Gastrocnemius medialis (tissue), 4 donors: ENCODE measurements at regions not wholly inside any gene's neighbourhood (a gene's known extent, or its start where the extent isn't known, plus 50 kb on each side); places are given as distances from the start of the nearest gene placed in this dataset.

Source experiments
- POLR2A ChIP-seq, 2 donors: fragments of 450-650 bp; IDR thresholded peaks; one replicate each; pipeline ENCODE4 v1.6.1; 2017; ENCODE audit warnings: antibody characterized with exemption in 2 of 2, mild to moderate bottlenecking in 2 of 2, moderate library complexity in 2 of 2
- TF ChIP-seq, protein P1 (sequence below), 5 experiments: fragments of 450-650 bp in 3 of 5; fragments of 200-600 bp in 2 of 5; sonication (generic) in 2 of 5; IDR thresholded peaks in 4 of 5; conservative IDR thresholded peaks in 1 of 5; 1 replicate in 4 of 5; 2 replicates in 1 of 5; pipeline ENCODE4 v1.5.1; 2016 to 2019; ENCODE audit warnings: antibody characterized with exemption in 5 of 5, mild to moderate bottlenecking in 3 of 5, moderate library complexity in 3 of 5

DNA sequence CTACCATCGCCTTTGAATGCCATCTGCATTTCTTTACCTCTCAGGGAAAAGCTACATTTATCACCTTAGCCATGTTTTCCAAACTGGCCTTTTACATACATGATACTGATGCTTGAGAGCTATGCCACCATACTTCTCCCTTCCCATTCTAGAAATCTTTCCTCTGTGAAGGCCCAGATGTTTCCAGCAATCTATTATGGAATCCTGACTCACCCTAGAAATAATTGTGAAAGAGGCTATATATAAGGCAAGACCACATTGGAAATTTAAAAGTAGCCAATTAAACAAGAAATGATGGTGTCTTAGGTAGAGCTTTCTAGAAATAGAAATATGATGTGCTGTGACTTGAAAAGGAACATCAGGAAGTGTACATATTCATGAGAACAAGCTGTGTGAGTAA is 389.7 kb downstream of the INHBA start:
- no peak for TF ChIP-seq POLR2A (IDR thresholded peaks at IDR 0.05)
- TF ChIP-seq, protein P1, sequence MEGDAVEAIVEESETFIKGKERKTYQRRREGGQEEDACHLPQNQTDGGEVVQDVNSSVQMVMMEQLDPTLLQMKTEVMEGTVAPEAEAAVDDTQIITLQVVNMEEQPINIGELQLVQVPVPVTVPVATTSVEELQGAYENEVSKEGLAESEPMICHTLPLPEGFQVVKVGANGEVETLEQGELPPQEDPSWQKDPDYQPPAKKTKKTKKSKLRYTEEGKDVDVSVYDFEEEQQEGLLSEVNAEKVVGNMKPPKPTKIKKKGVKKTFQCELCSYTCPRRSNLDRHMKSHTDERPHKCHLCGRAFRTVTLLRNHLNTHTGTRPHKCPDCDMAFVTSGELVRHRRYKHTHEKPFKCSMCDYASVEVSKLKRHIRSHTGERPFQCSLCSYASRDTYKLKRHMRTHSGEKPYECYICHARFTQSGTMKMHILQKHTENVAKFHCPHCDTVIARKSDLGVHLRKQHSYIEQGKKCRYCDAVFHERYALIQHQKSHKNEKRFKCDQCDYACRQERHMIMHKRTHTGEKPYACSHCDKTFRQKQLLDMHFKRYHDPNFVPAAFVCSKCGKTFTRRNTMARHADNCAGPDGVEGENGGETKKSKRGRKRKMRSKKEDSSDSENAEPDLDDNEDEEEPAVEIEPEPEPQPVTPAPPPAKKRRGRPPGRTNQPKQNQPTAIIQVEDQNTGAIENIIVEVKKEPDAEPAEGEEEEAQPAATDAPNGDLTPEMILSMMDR (IDR thresholded peaks at IDR 0.05 in 4 of 5, conservative IDR thresholded peaks at IDR 0.05 in 1 of 5): no peak
